ENCODE measurements at regions not wholly inside any gene's neighbourhood (a gene's known extent, or its start where the extent isn't known, plus 50 kb on each side); places are given as distances from the start of the nearest gene placed in this dataset.

DNA sequence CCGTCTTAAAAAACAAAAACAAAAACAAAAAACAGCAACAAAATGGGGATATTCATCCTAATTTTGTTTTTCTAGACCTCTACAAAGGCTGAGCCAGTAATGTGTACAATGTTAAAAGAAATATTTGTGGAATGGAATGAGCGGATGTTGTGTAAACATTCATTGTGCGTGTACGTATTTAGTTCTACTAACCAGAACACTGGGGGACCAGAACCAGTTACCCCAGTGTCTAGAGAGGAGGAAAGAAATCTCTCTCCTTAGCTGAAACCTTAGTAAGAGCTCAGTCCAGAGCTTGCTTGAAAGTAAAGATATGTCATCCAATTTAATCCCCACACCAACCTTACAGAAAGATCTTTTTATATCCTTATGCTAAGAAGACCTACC is 106.7 kb upstream of the CPEB4 start:
- no peak for DNase-seq
- Mint-ChIP-seq H3K27me3 (ENCODE audit: low read depth, poor library complexity) (peaks cover 16% of the 10 kb centered on the region), H3K36me3 (ENCODE audit: low read depth) (no peaks in the 10 kb centered on the region), H3K4me3 (no peak overlapping the region), H3K9me3 (no peaks in the 10 kb centered on the region), H3K27ac (peak overlapping the region; percentile 4), H3K4me1 (peaks cover 59% of the 10 kb centered on the region)
- TF ChIP-seq, protein P1, sequence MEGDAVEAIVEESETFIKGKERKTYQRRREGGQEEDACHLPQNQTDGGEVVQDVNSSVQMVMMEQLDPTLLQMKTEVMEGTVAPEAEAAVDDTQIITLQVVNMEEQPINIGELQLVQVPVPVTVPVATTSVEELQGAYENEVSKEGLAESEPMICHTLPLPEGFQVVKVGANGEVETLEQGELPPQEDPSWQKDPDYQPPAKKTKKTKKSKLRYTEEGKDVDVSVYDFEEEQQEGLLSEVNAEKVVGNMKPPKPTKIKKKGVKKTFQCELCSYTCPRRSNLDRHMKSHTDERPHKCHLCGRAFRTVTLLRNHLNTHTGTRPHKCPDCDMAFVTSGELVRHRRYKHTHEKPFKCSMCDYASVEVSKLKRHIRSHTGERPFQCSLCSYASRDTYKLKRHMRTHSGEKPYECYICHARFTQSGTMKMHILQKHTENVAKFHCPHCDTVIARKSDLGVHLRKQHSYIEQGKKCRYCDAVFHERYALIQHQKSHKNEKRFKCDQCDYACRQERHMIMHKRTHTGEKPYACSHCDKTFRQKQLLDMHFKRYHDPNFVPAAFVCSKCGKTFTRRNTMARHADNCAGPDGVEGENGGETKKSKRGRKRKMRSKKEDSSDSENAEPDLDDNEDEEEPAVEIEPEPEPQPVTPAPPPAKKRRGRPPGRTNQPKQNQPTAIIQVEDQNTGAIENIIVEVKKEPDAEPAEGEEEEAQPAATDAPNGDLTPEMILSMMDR (IDR thresholded peaks at IDR 0.05), result no peak

DNA sequence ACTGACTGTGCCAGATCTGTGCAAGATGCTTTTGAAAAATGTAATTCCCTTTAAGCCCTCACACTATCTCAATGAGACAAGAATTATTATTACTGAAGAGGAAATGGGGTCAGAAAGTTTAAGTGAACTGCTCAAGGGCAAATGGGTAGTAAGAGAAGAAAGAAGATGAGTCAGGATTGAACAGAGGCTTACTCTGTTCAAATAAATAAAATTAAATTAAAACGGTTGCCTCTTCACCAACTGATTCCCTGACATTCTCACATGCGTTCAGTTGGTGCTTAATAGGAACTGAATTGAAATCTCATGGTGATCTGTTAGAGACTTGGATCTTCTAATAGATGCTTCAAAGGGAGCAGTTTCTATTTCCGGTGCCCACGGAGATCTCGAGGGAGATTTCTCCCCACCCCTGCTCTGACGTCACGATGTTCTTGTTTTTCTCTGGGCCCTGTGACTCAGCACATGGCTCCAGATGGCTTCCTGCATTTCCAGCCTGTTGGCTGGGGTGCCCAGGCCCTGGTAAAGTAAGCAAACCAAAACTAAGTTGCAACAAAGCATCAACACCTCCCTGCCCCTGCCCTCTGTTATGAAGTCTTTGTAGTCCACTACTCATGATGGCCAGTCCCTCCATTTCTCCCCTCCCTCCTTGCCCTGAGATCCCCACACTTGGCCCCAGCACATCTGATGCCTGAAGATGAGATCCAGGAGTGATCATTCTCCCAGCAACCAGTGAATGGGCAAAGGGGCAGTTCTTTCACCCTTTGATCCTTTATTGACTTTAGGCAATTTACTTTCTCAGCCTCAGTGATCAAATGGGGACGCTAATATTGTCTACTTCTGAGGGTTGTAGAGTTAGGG is 106.1 kb upstream of the CPEB4 start:
- peaks cover 11% of the 10 kb centered on the region for H3K27me3 Mint-ChIP-seq (ENCODE audit: low read depth, poor library complexity)
- no peak for DNase-seq

DNA sequence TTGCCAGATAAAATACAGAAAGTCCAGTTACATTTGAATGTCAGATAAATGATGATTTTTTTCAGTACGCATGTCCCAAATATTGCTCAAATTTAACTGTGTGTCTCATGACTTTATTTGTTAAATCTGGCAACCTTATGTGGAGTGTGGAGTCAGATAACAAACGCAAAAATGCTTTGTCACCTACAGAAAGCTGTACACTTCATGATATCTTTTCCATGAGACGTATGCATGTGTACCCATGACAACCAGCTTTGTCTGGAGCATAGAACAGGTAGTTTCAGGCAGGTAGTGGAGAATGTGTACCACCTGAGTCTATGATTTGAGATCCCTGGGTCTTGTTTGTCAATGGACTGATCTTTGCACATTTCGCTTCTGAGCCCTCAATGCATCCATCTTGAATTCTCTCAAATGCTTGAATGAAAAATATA is 105.5 kb upstream of the CPEB4 start:
- H3K9me3 Mint-ChIP-seq, result no peaks in the 10 kb centered on the region
- no peak overlapping the region for H3K4me3 Mint-ChIP-seq
- TF ChIP-seq, protein P1 (IDR thresholded peaks at IDR 0.05), result no peak
- H3K27me3 Mint-ChIP-seq (ENCODE audit: low read depth, poor library complexity), result peaks cover 11% of the 10 kb centered on the region
- H3K36me3 Mint-ChIP-seq (ENCODE audit: low read depth), result no peaks in the 10 kb centered on the region
- no peak for DNase-seq
- H3K27ac Mint-ChIP-seq, result no peak overlapping the region
- peaks cover 71% of the 10 kb centered on the region for H3K4me1 Mint-ChIP-seq

More for the DNA sequence above, 106.1 kb upstream of the CPEB4 start:
- H3K4me3 Mint-ChIP-seq, result no peak overlapping the region
- H3K9me3 Mint-ChIP-seq, result no peaks in the 10 kb centered on the region
- TF ChIP-seq, protein P1 (IDR thresholded peaks at IDR 0.05), result no peak
- H3K36me3 Mint-ChIP-seq (ENCODE audit: low read depth), result no peaks in the 10 kb centered on the region
- H3K27ac Mint-ChIP-seq, result peak overlapping the region; percentile 44
- peaks cover 65% of the 10 kb centered on the region for H3K4me1 Mint-ChIP-seq

DNA sequence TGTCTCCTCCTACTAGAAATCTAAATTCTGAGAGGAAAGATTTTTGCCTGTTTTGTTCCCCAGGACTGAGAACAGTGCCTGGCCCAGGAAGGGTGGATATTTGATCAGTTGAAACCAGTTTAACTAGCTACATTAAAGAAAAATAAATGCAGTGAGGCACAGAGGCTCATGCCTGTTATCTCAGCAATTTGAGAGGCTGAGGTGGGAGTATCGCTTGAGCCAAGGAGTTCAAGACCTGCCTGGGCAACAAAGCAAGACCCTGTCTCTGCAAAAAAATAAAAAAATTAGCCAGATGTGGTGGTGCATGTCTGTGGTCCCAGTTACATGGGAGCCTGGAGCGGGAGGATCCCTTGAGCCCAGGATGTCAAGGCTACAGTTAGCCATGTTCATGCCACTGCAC is 104.8 kb upstream of the CPEB4 start:
- Mint-ChIP-seq H3K36me3 (ENCODE audit: low read depth) (no peaks in the 10 kb centered on the region), H3K9me3 (no peaks in the 10 kb centered on the region), H3K27me3 (ENCODE audit: low read depth, poor library complexity) (peaks cover 11% of the 10 kb centered on the region), H3K4me1 (peaks cover 74% of the 10 kb centered on the region), H3K27ac (peak overlapping the region; percentile 98), H3K4me3 (peak overlapping the region; percentile 36)
- DNase-seq, result no peak
- TF ChIP-seq, protein P1 (IDR thresholded peaks at IDR 0.05), result no peak

DNA sequence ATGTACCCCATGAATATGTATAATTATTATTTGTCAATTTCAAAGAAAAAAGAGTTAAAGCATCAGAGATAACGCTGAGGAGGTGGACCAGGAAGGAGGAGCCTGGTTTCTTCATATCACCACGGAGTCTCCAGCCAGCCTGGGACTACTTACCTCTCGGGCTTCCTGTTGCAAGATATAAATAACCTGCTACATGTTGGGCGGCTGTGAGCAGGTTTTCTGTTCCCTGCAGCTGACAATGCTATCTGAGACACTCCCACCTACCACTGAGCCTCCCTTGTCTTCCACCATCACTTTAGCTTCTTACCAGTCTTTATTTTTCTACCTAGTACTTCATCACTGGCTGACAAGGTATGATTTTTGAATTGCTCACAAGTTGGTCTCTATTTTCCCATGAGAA is 102.7 kb upstream of the CPEB4 start:
- TF ChIP-seq, protein P1 (IDR thresholded peaks at IDR 0.05), result no peak
- no peak overlapping the region for H3K4me3 Mint-ChIP-seq
- peaks cover 4% of the 10 kb centered on the region for H3K27me3 Mint-ChIP-seq (ENCODE audit: low read depth, poor library complexity)
- H3K4me1 Mint-ChIP-seq, result peaks cover 84% of the 10 kb centered on the region
- no peak for DNase-seq
- no peaks in the 10 kb centered on the region for H3K9me3 Mint-ChIP-seq
- no peaks in the 10 kb centered on the region for H3K36me3 Mint-ChIP-seq (ENCODE audit: low read depth)
- H3K27ac Mint-ChIP-seq, result no peak overlapping the region

DNA sequence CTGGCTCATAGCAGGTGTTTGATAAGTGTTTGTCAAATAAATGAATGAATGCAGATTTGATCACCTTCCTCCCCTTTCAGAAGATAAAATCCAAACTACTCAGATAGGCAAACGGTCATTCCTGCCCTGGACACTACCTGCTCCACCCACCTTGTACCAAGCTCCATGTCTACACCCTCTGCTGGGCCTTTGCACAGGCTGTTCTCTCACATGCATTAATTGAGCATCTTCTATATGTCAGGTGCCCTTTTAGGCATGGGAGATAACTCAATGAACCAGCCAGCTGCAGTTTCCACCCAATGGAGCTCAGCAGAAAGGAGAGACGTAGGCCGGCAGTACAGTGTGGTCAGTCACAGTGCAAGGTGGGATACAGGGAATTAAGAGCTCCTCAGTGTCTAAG is 102.3 kb upstream of the CPEB4 start:
- Mint-ChIP-seq H3K9me3 (no peaks in the 10 kb centered on the region), H3K36me3 (ENCODE audit: low read depth) (no peaks in the 10 kb centered on the region), H3K27ac (no peak overlapping the region), H3K27me3 (ENCODE audit: low read depth, poor library complexity) (peaks cover 4% of the 10 kb centered on the region), H3K4me3 (no peak overlapping the region), H3K4me1 (peaks cover 84% of the 10 kb centered on the region)
- DNase-seq, result no peak
- TF ChIP-seq, protein P1 (IDR thresholded peaks at IDR 0.05), result no peak
